ENCODE measurements at regions not wholly inside any gene's neighbourhood (a gene's known extent, or its start where the extent isn't known, plus 50 kb on each side); places are given as distances from the start of the nearest gene placed in this dataset.
A peak's percentile ranks its signal among the peaks of the same experiment; 100 is the strongest.

DNA sequence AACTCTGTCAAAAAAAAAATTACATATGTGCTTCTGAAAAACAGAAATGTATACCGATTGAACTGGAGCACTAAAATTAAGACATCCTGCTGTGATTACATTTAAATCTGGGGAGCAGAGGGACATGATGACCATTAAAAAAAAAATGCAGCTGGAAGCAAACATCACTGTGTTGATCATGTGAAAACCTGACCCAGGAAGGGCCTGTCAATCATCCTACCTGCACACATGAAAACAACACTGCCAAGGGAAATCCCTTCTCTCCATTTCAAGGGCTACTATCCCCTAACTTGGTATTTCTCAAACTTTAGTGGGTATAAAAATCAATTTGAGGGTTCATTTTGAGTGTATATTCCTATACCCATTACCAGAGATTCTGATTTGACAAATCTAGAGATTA lies 719.9 kb upstream of the CBLB start:
- intact Hi-C loops (cut with micrococcal nuclease), result no loop called here
- Histone ChIP-seq H3K27ac (replicated peaks) (no peak overlapping the region), H3K4me1 (no peaks in the 10 kb centered on the region), H3K9me3 (replicated peaks) (no peaks in the 10 kb centered on the region), H3K36me3 (no peaks in the 10 kb centered on the region), H3K27me3 (ENCODE audit: low read depth) (no peaks in the 10 kb centered on the region), H3K4me3 (no peak overlapping the region)
- TF ChIP-seq, protein P1, sequence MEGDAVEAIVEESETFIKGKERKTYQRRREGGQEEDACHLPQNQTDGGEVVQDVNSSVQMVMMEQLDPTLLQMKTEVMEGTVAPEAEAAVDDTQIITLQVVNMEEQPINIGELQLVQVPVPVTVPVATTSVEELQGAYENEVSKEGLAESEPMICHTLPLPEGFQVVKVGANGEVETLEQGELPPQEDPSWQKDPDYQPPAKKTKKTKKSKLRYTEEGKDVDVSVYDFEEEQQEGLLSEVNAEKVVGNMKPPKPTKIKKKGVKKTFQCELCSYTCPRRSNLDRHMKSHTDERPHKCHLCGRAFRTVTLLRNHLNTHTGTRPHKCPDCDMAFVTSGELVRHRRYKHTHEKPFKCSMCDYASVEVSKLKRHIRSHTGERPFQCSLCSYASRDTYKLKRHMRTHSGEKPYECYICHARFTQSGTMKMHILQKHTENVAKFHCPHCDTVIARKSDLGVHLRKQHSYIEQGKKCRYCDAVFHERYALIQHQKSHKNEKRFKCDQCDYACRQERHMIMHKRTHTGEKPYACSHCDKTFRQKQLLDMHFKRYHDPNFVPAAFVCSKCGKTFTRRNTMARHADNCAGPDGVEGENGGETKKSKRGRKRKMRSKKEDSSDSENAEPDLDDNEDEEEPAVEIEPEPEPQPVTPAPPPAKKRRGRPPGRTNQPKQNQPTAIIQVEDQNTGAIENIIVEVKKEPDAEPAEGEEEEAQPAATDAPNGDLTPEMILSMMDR (IDR thresholded peaks at IDR 0.05; ENCODE audit: borderline replicate concordance), result no peak
- no peak for DNase-seq

DNA sequence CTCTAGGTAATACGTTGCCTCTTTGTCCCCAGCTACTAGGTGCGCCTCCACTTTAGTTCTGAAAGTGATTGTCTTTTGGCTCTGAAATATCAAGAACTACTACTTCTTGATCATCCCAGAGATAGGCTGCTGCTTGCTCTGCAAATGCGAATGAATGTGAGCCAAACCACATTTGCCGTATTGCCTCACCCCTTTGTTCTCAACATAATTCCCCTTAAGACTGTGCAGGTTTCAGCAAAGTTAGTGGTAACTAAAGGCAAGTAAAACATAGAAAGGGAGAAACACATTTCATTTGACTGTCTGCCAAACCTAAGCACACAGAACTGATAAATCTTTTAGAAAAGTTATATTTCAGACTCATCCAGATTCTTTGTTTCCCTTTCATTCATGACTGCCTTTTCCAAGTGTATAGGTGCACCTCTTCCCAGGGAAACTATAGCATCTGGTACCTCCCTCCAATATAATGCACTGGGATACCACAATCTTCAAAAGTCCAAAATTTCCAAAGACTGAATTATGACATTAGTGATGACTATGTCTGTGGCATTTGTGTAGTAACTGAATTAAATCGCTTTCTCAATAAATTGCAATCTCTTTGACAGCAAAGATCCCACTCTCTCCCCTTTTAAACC lies 720.6 kb upstream of the CBLB start:
- Histone ChIP-seq H3K27me3 (ENCODE audit: low read depth) (no peaks in the 10 kb centered on the region), H3K9me3 (replicated peaks) (no peaks in the 10 kb centered on the region), H3K4me1 (no peaks in the 10 kb centered on the region), H3K4me3 (no peak overlapping the region), H3K36me3 (no peaks in the 10 kb centered on the region), H3K27ac (replicated peaks) (no peak overlapping the region)
- intact Hi-C loops (cut with micrococcal nuclease), result no loop called here
- TF ChIP-seq, protein P1 (IDR thresholded peaks at IDR 0.05; ENCODE audit: borderline replicate concordance), result no peak
- no peak for DNase-seq

DNA sequence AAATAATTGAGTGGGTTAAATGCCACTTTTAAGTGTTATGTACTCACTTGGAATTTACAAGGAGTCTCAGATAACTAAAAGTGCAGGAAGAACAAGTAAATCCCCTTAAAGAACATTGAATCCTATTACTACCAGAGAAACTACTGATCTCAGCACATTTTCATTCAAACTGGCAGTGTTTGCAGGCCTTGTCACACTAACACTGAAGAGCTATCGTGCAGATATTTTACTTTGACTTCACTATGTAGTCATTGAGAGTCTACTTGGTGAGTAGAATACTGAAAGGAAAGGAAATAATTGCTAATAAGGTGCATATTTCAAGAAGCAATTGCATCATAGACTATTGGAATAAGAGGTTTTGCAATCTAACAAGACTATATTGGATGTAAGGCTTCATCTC lies 721.4 kb upstream of the CBLB start:
- Histone ChIP-seq H3K4me1 (no peaks in the 10 kb centered on the region), H3K36me3 (no peaks in the 10 kb centered on the region), H3K27ac (replicated peaks) (no peak overlapping the region), H3K4me3 (no peak overlapping the region), H3K9me3 (replicated peaks) (no peaks in the 10 kb centered on the region), H3K27me3 (ENCODE audit: low read depth) (no peaks in the 10 kb centered on the region)
- intact Hi-C loops (cut with micrococcal nuclease), result no loop called here
- no peak for DNase-seq
- TF ChIP-seq, protein P1 (IDR thresholded peaks at IDR 0.05; ENCODE audit: borderline replicate concordance), result no peak

DNA sequence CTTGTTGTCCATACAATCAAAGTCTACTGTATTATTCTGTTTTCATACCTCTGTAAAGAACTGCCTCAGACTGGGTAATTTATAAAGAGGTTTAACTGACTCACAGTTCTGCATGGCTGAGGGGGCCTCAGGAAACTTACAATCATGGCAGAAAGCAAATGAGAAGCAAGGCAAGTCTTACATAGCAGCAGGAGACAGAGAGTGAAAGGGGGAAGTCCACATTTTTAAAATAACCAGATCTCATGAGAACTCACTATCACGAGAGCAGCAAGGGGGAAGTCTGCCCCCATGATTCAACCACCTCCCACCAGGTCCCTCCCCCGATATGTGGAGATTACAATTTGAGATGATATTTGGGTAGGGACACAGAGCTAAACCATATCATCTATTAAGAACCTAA lies 724.6 kb upstream of the CBLB start:
- Histone ChIP-seq H3K4me3 (no peak overlapping the region), H3K36me3 (no peaks in the 10 kb centered on the region), H3K27me3 (ENCODE audit: low read depth) (no peaks in the 10 kb centered on the region), H3K9me3 (replicated peaks) (peaks cover 10% of the 10 kb centered on the region), H3K27ac (replicated peaks) (no peak overlapping the region), H3K4me1 (no peaks in the 10 kb centered on the region)
- TF ChIP-seq, protein P1 (IDR thresholded peaks at IDR 0.05; ENCODE audit: borderline replicate concordance), result no peak
- intact Hi-C loops (cut with micrococcal nuclease), result no loop called here
- no peak for DNase-seq

DNA sequence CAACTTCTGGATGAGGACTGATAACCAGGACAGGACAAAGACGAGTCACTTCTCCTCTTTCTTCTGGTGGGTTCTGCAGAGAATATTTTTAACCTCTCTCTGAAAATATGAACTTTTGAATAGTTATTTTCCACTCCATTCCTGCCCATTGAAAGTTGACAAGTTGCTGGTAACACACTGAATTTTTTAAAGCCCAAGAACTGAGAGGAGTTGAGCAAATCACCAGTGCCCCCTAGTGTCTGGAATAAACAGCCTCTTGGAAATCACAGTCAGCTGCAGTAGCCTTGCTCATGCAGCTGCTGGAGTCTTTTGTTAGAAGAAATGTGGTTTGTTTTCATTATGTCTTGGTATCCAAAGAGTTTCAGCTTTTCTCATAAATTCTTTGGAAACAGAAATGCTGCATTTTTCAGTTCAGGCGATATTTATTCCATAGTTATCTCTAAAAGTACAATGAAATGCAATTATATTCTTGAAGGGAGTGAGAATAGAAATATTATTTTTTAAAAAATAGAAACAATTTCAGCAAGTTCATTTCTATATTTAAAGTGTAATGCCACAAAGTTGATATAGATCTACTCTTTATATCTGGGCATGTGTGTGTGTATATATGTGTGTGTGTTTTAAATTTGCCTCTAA lies 741.0 kb upstream of the CBLB start:
- peaks cover 8% of the 10 kb centered on the region for H3K9me3 ChIP-seq (replicated peaks)
- no peaks in the 10 kb centered on the region for H3K27me3 ChIP-seq (ENCODE audit: low read depth)
- H3K36me3 ChIP-seq, result no peaks in the 10 kb centered on the region
- H3K4me1 ChIP-seq, result no peaks in the 10 kb centered on the region
- H3K4me3 ChIP-seq, result no peak overlapping the region
- TF ChIP-seq, protein P1 (IDR thresholded peaks at IDR 0.05; ENCODE audit: borderline replicate concordance), result peak; percentile 91
- intact Hi-C loops (cut with micrococcal nuclease), result loop anchor here (10.0 kb wide), 1 partner anchor 925 kb away; no protein-coding TSS in a partner anchor
- H3K27ac ChIP-seq (replicated peaks), result no peak overlapping the region
- no peak for DNase-seq
